Testis (tissue), 2 donors: ENCODE measurements at regions not wholly inside any gene's neighbourhood (a gene's known extent, or its start where the extent isn't known, plus 50 kb on each side); places are given as distances from the start of the nearest gene placed in this dataset.

Experiments
- POLR2A ChIP-seq: fragments of 450-650 bp; IDR thresholded peaks from one replicate; pipeline ENCODE4 v1.6.1; 2017; ENCODE audit warnings: antibody characterized with exemption, mild to moderate bottlenecking, moderate library complexity
- TF ChIP-seq, protein P1 (sequence below), 3 experiments: fragments of 450-650 bp in 2 of 3; fragments of 200-600 bp in 1 of 3; sonication (generic) in 1 of 3; IDR thresholded peaks; one replicate each; pipeline ENCODE4 v1.5.1; 2016 to 2019; ENCODE audit warnings: antibody characterized with exemption in 3 of 3, mild to moderate bottlenecking in 2 of 3, moderate library complexity in 1 of 3

DNA sequence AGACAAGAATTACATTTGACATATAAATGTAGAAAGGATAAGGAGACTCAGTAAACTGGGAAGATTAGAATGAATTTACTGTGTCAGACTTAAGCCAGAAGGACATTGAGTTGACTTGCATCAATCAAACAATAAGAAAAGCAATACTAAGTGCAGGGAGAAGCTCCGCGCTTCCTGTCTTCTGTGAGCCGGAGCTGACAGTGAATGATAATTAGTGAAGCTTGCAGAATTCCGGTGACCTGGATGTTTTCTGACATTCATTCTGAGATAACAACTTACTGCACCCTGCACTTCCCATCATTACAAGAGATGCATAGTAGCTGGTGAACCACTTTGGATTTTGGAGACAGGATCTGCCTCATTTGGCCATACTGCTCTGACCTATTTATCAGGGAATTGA, 469.2 kb upstream of the PCDH20 start:
- TF ChIP-seq, protein P1, sequence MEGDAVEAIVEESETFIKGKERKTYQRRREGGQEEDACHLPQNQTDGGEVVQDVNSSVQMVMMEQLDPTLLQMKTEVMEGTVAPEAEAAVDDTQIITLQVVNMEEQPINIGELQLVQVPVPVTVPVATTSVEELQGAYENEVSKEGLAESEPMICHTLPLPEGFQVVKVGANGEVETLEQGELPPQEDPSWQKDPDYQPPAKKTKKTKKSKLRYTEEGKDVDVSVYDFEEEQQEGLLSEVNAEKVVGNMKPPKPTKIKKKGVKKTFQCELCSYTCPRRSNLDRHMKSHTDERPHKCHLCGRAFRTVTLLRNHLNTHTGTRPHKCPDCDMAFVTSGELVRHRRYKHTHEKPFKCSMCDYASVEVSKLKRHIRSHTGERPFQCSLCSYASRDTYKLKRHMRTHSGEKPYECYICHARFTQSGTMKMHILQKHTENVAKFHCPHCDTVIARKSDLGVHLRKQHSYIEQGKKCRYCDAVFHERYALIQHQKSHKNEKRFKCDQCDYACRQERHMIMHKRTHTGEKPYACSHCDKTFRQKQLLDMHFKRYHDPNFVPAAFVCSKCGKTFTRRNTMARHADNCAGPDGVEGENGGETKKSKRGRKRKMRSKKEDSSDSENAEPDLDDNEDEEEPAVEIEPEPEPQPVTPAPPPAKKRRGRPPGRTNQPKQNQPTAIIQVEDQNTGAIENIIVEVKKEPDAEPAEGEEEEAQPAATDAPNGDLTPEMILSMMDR (IDR thresholded peaks at IDR 0.05) = no peak
- no peak for TF ChIP-seq POLR2A
